GM13976 (cell line): ENCODE measurements at regions not wholly inside any gene's neighbourhood (a gene's known extent, or its start where the extent isn't known, plus 50 kb on each side); places are given as distances from the start of the nearest gene placed in this dataset.

Source experiments
- DNase-seq: peaks from one replicate; pipeline ENCODE4 v3.0.0; 2012; ENCODE audit warnings: low spot score
- in situ Hi-C: fragments of 300-500 bp; cut with MboI; formaldehyde crosslinking; loops from one replicate; pipeline ENCODE4 v1.12.0; 2022; ENCODE audit warnings: low sequenced_read_pairs, mixed read lengths, inconsistent platforms; ENCODE audit not compliant: unreplicated experiment
- TF ChIP-seq, protein P1 (sequence below): IDR thresholded peaks from 2 replicates; pipeline ENCODE4 v1.5.1; 2012; ENCODE audit warnings: borderline replicate concordance, mild to moderate bottlenecking; ENCODE audit not compliant: insufficient read depth; ENCODE audit errors: extremely low read depth, missing control alignments, control extremely low read depth

DNA sequence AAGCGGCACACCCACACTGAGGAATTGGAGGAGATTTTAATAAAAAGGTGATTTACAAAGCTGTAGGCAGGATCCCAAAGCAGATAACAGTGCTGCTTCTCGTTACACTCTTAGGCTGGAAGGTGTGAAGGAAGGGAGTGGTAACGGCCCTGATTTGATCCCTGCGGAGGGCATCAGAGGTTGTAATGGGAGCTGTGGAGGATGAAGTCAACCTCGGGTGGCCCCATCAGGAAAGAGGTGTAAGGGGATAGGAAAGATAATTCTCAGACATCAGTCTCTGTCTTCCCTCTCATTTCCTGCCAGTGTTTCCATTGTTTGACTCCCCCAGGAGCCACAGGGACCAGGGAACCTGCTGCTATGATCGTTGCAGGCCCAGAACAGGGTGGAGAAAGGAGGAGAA is 245.7 kb upstream of the NOX3 start:
- in situ Hi-C loops, result no loop called here
- TF ChIP-seq, protein P1, sequence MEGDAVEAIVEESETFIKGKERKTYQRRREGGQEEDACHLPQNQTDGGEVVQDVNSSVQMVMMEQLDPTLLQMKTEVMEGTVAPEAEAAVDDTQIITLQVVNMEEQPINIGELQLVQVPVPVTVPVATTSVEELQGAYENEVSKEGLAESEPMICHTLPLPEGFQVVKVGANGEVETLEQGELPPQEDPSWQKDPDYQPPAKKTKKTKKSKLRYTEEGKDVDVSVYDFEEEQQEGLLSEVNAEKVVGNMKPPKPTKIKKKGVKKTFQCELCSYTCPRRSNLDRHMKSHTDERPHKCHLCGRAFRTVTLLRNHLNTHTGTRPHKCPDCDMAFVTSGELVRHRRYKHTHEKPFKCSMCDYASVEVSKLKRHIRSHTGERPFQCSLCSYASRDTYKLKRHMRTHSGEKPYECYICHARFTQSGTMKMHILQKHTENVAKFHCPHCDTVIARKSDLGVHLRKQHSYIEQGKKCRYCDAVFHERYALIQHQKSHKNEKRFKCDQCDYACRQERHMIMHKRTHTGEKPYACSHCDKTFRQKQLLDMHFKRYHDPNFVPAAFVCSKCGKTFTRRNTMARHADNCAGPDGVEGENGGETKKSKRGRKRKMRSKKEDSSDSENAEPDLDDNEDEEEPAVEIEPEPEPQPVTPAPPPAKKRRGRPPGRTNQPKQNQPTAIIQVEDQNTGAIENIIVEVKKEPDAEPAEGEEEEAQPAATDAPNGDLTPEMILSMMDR, result no peak
- DNase-seq, result no peak

DNA sequence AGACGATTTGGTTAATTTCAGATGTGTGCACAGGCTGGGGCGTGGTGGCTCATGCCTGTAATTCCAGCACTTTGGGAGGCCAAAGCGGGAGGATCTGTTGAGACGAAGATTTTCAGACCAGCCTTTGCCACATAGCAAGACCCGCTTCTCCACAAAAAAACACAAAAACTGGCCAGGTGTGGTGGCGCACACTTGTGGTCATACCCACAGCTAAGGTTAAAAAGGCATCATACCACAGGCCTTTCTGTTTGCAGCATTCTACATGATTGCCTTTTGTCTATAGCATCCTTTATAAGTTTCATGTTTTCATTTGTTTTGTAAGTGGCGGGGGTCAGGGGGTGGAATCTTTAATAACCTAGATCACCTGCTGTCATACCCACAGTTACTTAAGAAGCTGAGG is 239.9 kb upstream of the NOX3 start:
- TF ChIP-seq, protein P1, result no peak
- no peak for DNase-seq
- in situ Hi-C loops, result no loop called here

DNA sequence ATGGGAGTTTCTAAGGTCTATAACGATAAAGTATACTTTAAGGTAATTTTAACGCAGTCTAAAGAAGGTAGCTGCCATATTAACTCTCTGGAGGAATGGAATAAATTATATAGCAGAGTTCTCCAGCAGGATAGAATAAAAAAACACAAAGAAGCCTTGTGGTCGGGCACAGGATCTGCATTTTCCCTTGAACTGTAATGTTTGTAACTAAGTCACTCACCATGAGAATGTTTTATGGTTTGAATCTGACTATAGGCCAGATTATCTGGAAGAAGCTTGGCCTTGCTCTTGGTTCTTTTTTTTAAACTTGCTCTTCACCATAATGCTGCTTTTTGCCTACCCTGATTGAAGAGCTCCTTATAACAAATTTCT is 238.8 kb upstream of the NOX3 start:
- DNase-seq, result no peak
- in situ Hi-C loops, result no loop called here
- TF ChIP-seq, protein P1, result no peak

DNA sequence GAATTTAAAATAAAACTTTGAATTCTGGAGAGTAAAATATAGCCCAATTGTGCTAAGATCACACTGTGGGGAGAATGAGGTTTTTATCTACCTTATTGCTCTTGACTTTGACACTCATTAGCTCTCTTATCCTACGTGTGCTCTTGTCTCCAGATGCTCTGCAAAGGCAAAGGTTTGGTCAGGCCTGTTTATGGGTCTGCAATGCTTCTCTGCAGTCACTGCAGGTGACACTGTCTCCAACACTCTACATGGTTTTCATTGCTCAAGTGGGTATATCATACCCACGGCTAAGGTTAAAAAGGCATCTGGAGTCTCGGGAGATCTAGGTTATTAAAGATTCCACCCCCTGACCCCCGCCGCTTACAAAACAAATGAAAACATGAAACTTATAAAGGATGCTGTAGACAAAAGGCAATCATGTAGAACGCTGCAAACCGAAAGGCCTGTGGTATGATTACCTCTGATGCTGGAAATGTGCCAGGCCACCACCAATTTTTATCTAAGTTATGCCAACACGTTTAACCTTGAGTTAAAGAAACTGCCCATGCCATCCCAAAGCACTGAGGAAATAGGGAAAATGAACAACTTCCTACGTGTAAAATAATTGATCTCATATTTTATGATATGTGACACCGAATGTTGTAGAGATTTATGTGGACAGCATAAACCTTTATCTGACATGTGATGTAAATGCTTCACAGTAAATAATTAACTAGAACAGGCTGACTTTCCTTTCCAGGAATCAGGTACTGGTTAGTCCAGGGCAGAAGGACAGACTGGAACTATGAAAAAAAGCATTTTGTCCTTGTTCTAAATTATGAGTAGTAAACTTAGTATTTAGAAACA is 238.2 kb upstream of the NOX3 start:
- TF ChIP-seq, protein P1, result no peak
- DNase-seq, result no peak
- in situ Hi-C loops, result no loop called here

DNA sequence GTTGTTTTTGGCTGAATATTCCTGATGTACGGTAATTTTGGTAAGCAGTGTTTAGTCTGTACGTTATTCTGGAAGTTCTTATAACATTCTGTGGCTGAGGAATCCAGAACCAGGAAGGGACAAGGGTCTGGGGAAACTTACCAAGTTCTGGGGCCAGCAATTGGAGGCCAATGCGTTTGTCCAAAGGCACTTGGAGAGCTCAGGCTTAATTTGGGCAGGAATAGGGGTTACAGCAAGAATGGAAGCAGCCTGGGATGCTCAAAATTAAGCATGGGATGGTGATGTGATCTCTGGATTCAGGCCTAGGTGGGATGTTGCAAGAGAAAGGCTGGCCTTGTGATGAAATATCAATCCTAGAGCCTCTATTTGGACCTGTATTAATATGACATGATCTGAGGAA is 235.2 kb upstream of the NOX3 start:
- in situ Hi-C loops, result no loop called here
- DNase-seq, result no peak

DNA sequence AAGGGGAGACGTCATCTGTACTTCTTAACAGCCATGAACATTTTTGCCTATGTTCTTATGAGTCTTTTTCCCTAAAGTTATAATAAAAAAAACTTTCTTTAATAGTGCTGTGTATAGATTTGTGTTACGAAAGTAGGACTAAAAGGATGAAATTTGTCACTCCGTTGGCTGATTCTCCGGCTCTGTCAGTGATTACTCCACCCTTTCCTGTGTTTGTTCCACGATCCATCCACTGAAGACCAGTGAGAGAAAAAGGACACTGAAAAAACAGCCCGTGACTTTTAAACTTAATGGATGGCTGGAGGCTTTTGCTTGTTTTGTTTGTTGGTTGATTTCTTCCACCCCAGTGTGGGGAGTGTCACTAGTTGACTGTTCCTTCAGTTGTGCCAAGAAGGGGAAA is 232.0 kb upstream of the NOX3 start:
- in situ Hi-C loops, result no loop called here
- DNase-seq, result no peak
- TF ChIP-seq, protein P1, result no peak

More for the DNA sequence above, 235.2 kb upstream of the NOX3 start:
- TF ChIP-seq, protein P1, result no peak
